Large intestine (tissue), 3 donors: ENCODE measurements at regions not wholly inside any gene's neighbourhood (a gene's known extent, or its start where the extent isn't known, plus 50 kb on each side); places are given as distances from the start of the nearest gene placed in this dataset.

ENCODE experiments used
- DNase-seq, 2 donors: peaks; one replicate each; pipeline versions ENCODE4 v3.0.0 to v3.0.0-alpha.2; 2013
- H3K27ac ChIP-seq: one replicate; pipeline ENCODE4 v1.5.1; 2013; ENCODE audit warnings: low read length
- H3K27me3 ChIP-seq: 2 replicates; pipeline ENCODE4 v1.6.1; 2013; ENCODE audit warnings: low read length; ENCODE audit not compliant: control insufficient read depth, insufficient read depth
- H3K36me3 ChIP-seq: 2 replicates; pipeline ENCODE4 v1.6.1; 2013; ENCODE audit warnings: low read length; ENCODE audit not compliant: control insufficient read depth, insufficient read depth
- H3K4me1 ChIP-seq: one replicate; pipeline ENCODE4 v1.6.1; 2013; ENCODE audit warnings: low read length; ENCODE audit not compliant: control insufficient read depth, insufficient read depth
- H3K4me3 ChIP-seq: one replicate; pipeline ENCODE4 v1.5.1; 2013; ENCODE audit warnings: low read length
- H3K9me3 ChIP-seq: one replicate; pipeline ENCODE4 v1.6.1; 2013; ENCODE audit warnings: mild to moderate bottlenecking, low read depth, low read length, moderate library complexity; ENCODE audit not compliant: control insufficient read depth
- WGBS: methylation state at CpG from one replicate; pipeline ENCODE4 v1.1.5; 2013; ENCODE audit warnings: low lambda C conversion rate; ENCODE audit not compliant: insufficient coverage; 5-methylcytosine and 5-hydroxymethylcytosine counted together

DNA sequence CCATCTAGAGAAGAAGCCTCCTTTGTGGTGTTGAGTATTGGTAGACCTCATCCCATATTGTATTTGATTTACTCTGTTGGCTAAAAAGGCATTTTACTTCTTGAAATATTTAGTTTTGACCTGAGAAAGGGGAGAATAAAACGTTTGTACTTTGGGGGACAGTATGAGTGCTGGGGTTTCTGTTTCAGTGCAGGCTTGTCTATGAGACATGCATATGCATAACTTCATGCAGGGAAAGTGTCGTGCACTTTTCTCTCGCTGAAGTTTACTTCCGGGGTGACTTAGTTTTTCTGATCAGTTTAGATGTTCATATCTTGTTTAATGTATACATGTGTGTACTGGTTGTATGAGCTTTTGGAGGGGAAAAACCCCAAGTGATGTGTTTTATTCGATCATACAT is 59.5 kb downstream of the UTRN start:
- WGBS: 83% methylated on average over 1 of the region's 5 CpGs
- Histone ChIP-seq H3K4me3 (no peak overlapping the region), H3K27me3 (no peaks in the 10 kb centered on the region), H3K27ac (peak overlapping the region; percentile 29), H3K9me3 (no peaks in the 10 kb centered on the region), H3K36me3 (no peaks in the 10 kb centered on the region), H3K4me1 (peaks cover 10% of the 10 kb centered on the region)
- no peak for DNase-seq

DNA sequence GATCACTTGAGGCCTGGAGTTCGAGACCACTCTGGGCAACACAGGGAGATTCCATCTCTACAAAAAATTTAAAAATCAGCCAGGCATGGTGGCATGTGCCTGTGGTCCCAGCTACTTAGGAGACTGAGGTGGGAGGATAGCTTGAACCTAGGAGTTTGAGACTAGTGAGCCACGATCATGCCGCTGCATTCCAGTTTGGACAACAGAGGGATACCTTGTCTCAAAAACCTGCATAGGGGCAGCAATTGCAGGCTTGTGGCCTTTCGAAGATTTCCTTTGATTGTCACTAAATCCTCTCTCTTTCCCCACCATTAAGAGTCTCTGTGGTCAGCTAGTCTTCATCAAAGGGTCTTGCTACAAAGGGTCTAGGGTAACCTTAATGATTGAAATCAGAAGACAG is 60.3 kb downstream of the UTRN start:
- no peaks in the 10 kb centered on the region for H3K27me3 ChIP-seq
- H3K9me3 ChIP-seq: no peaks in the 10 kb centered on the region
- WGBS: 100% methylated on average over 1 of the region's 4 CpGs
- peaks cover 10% of the 10 kb centered on the region for H3K4me1 ChIP-seq
- no peak overlapping the region for H3K4me3 ChIP-seq
- no peak for DNase-seq
- no peak overlapping the region for H3K27ac ChIP-seq
- H3K36me3 ChIP-seq: no peaks in the 10 kb centered on the region

DNA sequence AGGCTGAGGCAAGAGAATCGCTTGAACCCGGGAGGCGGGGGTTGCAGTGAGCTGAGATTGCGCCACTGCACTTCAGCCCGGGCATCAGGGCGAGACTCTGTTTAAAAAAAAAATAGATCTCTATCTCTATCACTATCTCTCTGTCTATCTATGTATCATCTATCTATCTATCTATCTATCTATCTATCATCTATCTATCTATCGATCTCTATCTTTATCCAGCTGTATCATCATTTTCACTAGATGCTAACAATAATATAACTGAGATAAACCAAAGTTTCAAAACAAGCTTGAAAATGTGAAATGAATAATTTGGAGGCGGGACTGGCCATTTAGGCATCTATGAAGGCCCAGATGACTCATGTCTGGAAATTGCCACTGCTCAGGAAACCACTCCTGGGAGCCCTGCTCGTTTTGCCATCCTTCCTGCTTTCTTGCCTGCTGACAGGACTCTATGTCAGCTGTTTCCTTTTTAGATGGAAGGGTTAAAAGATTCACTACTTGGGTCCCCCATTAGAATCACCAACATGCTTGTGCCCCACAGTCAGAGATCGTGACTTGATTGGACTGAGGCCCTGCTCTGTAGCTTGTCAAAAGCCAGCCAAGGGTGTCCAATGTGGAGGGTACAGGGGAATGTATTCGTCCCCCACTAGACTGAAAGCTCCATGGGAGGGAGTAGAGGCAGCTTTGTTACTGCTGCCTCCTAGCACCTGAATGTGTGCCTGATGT is 61.7 kb downstream of the UTRN start:
- Histone ChIP-seq H3K9me3 (no peaks in the 10 kb centered on the region), H3K36me3 (no peaks in the 10 kb centered on the region), H3K27ac (no peak overlapping the region), H3K4me1 (peaks cover 10% of the 10 kb centered on the region), H3K27me3 (no peaks in the 10 kb centered on the region), H3K4me3 (no peak overlapping the region)
- no peak for DNase-seq
- WGBS: 86% methylated on average over 1 of the region's 11 CpGs

DNA sequence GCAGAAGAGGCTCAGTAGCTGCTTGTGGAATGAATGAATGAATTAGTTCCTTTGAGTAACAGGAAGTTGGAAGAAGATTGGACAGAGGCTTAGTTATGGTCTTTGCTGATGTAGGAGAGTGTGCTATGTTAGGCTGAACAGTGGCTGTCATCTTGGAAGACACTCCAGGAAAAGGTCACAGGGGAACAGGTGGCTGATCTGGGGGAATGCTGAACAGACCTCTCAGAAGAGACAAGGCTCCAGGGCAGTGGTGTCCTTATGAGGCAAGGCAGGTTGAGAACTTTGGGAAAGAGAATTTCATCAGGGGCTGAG is 62.3 kb downstream of the UTRN start:
- no peak overlapping the region for H3K27ac ChIP-seq
- H3K27me3 ChIP-seq: no peaks in the 10 kb centered on the region
- no peaks in the 10 kb centered on the region for H3K9me3 ChIP-seq
- no peak overlapping the region for H3K4me3 ChIP-seq
- H3K36me3 ChIP-seq: no peaks in the 10 kb centered on the region
- no peak for DNase-seq
- peaks cover 10% of the 10 kb centered on the region for H3K4me1 ChIP-seq

DNA sequence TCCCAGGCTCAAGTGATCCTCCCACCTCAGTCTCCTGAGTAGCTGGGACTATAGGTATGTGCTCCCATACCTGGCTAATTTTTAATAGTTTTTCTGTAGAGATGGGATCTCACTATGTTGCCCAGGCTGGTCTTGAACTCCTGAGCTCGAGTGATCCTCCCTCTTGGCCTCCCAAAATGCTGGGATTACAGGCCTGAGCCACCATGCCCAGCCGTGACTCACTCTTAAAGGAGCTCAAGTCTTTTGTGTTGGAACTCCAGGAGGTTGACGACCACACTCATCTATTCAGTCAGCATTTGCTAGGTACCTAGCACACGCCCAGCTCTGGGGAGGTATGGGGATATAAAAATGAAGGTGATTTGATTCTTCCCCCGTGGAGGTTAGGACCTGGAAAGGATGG is 62.8 kb downstream of the UTRN start:
- H3K36me3 ChIP-seq: no peaks in the 10 kb centered on the region
- H3K27me3 ChIP-seq: no peaks in the 10 kb centered on the region
- WGBS: no CpG with 5 or more reads among the region's 5 CpGs
- no peak overlapping the region for H3K4me3 ChIP-seq
- H3K9me3 ChIP-seq: no peaks in the 10 kb centered on the region
- no peak overlapping the region for H3K27ac ChIP-seq
- H3K4me1 ChIP-seq: peaks cover 10% of the 10 kb centered on the region
- DNase-seq: no peak

DNA sequence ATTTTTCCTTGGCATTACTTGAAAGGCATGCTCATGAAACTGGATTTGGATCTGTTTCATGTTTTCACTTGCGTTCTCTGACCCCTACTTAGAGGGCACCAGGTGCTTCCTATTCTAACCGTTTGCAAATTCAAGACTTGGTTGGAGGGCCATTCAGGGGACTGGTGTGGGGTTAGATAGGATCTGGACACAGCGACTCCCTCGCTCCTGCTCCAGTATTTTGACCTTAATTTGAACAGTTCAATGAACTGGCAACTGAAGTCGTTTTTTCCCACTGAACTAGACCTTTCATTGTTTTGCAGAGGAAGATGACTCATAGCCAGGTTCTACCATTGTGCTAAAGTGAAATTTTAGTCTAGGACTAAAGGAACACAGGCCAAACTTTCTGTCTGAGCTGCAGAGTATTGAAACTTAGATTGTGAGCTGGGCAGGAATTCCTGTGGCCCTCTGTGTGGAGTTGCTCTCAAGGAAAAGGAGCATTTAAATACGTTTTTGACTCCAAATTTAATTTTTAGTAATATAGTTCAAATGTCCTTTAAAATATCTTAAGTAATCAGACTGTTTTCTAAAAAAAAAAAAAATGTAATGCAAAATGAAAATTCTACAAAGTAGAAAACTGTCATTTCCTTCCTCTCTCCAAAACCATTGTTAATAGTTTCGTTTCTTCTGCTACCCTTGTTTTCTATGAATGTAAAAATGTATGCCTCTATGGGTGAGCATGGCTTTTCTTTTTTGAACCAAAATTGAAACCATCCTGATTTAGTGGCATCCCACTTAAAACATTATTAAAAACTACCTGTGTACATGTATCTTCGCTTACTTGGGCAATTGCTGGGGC is 64.8 kb downstream of the UTRN start:
- Histone ChIP-seq H3K27ac (no peak overlapping the region), H3K9me3 (no peaks in the 10 kb centered on the region), H3K27me3 (no peaks in the 10 kb centered on the region), H3K4me1 (no peaks in the 10 kb centered on the region), H3K4me3 (no peak overlapping the region), H3K36me3 (no peaks in the 10 kb centered on the region)
- DNase-seq: no peak
- WGBS: 92% methylated on average over 5 of the region's 8 CpGs

DNA sequence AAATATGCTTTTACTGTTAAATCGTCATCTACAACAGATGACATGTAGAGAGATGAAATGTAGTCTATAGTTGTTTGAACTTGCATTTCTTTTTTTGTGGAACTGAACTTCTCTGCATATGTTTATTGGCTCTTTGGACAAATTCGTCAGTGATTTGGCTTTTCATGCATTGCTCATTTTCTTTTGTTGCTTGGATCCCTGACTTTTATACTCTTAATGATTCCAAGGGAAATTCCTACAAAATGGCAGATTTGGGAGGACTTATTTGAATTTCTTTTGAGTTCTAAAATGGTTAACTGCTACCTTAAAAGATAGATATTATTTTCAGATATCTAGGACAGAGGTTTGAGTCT is 65.4 kb downstream of the UTRN start:
- DNase-seq: no peak
- no peak overlapping the region for H3K4me3 ChIP-seq
- no peaks in the 10 kb centered on the region for H3K27me3 ChIP-seq
- H3K27ac ChIP-seq: no peak overlapping the region
- no peaks in the 10 kb centered on the region for H3K36me3 ChIP-seq
- no peaks in the 10 kb centered on the region for H3K4me1 ChIP-seq
- WGBS: 100% methylated on average over 1 of the region's 2 CpGs
- H3K9me3 ChIP-seq: no peaks in the 10 kb centered on the region

DNA sequence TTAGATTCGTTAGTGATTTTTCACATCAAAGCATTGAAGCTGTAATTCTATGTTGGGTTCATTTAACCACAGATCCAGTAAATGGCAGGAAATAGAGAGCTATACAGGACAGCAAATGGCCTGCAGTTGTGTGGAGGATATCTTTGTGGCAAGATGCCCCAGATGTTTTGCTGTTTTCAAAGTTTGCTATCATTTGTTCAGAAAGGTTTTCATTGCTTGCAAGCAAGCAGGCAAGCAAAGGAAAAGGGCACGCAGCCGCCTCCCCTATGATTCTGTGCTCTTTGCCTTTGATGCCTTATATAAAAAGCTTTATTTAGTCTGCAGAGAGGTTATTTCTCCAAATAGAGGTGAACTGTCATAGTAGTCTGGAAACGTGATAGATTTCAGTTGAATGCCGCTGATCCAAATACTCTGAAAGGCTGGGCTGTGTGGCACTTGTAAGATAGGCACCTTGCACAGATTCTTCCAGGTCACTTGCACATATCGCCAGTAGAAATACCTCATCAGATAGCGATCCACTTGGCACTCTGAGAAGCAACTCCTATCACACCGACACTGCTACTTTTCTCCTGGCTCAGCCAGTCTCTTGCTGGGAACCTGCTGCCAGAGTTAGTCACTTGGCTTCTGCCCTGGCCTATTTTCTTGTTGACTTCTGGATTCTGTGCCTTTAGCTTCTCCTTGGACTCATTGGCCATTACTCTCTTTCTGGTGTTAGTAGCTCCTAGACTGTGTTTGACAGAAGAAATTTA is 66.4 kb downstream of the UTRN start:
- DNase-seq: no peak
- no peak overlapping the region for H3K4me3 ChIP-seq
- H3K9me3 ChIP-seq: no peaks in the 10 kb centered on the region
- H3K4me1 ChIP-seq: no peaks in the 10 kb centered on the region
- WGBS: 100% methylated on average over 1 of the region's 8 CpGs
- no peaks in the 10 kb centered on the region for H3K27me3 ChIP-seq
- no peaks in the 10 kb centered on the region for H3K36me3 ChIP-seq
- no peak overlapping the region for H3K27ac ChIP-seq

DNA sequence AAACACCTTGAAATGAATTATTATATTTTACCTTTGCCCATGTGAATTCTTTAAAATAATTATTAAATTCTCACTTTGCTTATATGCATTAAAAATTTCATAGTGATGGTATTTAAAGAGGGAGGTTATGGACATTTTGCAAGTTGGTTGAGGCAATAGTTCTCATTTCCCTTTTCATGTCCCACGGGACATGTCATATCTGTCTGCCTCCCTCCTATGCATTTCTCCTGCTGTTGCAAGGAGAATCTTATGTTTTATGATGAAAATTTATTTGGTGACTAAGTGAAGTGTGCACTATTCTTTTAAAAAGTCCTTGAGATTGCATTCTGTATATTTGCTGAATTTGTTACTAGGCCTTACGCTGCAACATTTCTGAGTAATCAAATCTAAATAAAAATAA is 67.2 kb downstream of the UTRN start:
- no peak overlapping the region for H3K4me3 ChIP-seq
- no peaks in the 10 kb centered on the region for H3K4me1 ChIP-seq
- DNase-seq: no peak
- 80% methylated on average over 2 of the region's 2 CpGs for WGBS
- no peaks in the 10 kb centered on the region for H3K9me3 ChIP-seq
- H3K27me3 ChIP-seq: no peaks in the 10 kb centered on the region
- no peak overlapping the region for H3K27ac ChIP-seq
- H3K36me3 ChIP-seq: no peaks in the 10 kb centered on the region

DNA sequence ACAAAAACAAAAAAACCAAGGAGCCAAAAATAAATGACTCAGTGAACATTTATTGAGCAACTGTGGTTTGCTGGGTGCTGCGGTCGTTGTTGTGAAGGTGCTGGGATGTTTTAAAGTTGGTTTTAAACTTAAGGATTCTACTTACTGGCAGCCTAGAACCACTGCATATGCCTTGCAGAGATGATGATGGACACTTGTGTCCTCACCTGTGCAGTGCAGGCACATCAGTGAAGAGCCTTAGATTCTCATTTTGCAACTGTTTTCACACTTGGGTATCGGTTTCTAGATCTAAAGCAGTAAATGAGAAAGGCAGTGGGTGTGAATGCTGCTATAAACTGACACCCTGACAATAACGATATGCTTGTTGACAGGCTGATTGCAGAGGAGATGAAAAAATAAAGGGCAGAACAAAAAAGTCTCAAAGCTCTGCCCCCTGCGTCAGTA is 68.8 kb downstream of the UTRN start:
- Histone ChIP-seq H3K9me3 (no peaks in the 10 kb centered on the region), H3K36me3 (no peaks in the 10 kb centered on the region), H3K27ac (no peak overlapping the region), H3K4me1 (no peaks in the 10 kb centered on the region), H3K27me3 (no peaks in the 10 kb centered on the region), H3K4me3 (no peak overlapping the region)
- 77% methylated on average over 2 of the region's 5 CpGs for WGBS
- no peak for DNase-seq
